Islet of Langerhans (tissue), 1 donor: ENCODE measurements at regions not wholly inside any gene's neighbourhood (a gene's known extent, or its start where the extent isn't known, plus 50 kb on each side); places are given as distances from the start of the nearest gene placed in this dataset.
"Not testable (repeated sequence)": the region's sequence is repeated elsewhere in the genome, so short reads cannot be mapped to it uniquely, and the experiment has no call there.

Experiments
- FAIRE-seq: peaks from one replicate; lab custom pipeline; 2011; peaks lifted over from hg19 to GRCh38; lab: Jason Lieb, UNC

GRCh38 chr5:26538226-26538625, 500.2 kb downstream of the CDH9 start:
- FAIRE-seq: no peak

- no peak for FAIRE-seq
Observed at GRCh38 chr5:26535215-26535614, 503.2 kb downstream of the CDH9 start.

- no peak for FAIRE-seq
Observed at GRCh38 chr5:26530305-26530704, 508.1 kb downstream of the CDH9 start.

GRCh38 chr5:26519245-26519644, 519.1 kb downstream of the CDH9 start:
- FAIRE-seq: no peak

- no peak for FAIRE-seq
Observed at GRCh38 chr5:26518065-26518464, 520.3 kb downstream of the CDH9 start.

GRCh38 chr5:26498972-26499371, 539.4 kb downstream of the CDH9 start:
- FAIRE-seq: no peak

- no peak for FAIRE-seq
Observed at GRCh38 chr5:26495437-26495836, 542.9 kb downstream of the CDH9 start.

- FAIRE-seq: no peak
Observed at GRCh38 chr5:26492906-26493459, 545.4 kb downstream of the CDH9 start.

GRCh38 chr5:26487553-26487952, 550.8 kb downstream of the CDH9 start:
- FAIRE-seq: no peak

- no peak for FAIRE-seq
Observed at GRCh38 chr5:26486631-26487030, 551.8 kb downstream of the CDH9 start.

- not testable (repeated sequence) for FAIRE-seq
Observed at GRCh38 chr5:26485146-26485860, 553.1 kb downstream of the CDH9 start.

- FAIRE-seq: peak; percentile 24
Observed at GRCh38 chr5:26482810-26483375, 555.5 kb downstream of the CDH9 start.

- no peak for FAIRE-seq
Observed at GRCh38 chr5:26482076-26482809, 556.1 kb downstream of the CDH9 start.

GRCh38 chr5:26470439-26470838, 567.9 kb downstream of the CDH9 start:
- FAIRE-seq: no peak

- no peak for FAIRE-seq
Observed at GRCh38 chr5:26439121-26439520, 599.3 kb downstream of the CDH9 start.

- FAIRE-seq: no peak
Observed at GRCh38 chr5:26434688-26435087, 603.7 kb downstream of the CDH9 start.

- FAIRE-seq: no peak
Observed at GRCh38 chr5:26432386-26432785, 606.0 kb downstream of the CDH9 start.

- no peak for FAIRE-seq
Observed at GRCh38 chr5:26430323-26430722, 608.1 kb downstream of the CDH9 start.

- no peak for FAIRE-seq
Observed at GRCh38 chr5:26427281-26427680, 611.1 kb downstream of the CDH9 start.

GRCh38 chr5:26419987-26420386, 618.4 kb downstream of the CDH9 start:
- no peak for FAIRE-seq

GRCh38 chr5:26416911-26417310, 621.5 kb downstream of the CDH9 start:
- no peak for FAIRE-seq

GRCh38 chr5:26415987-26416779, 622.2 kb downstream of the CDH9 start:
- FAIRE-seq: no peak
